GM18517 (cell line): ENCODE measurements at regions not wholly inside any gene's neighbourhood (a gene's known extent, or its start where the extent isn't known, plus 50 kb on each side); places are given as distances from the start of the nearest gene placed in this dataset.
A peak's percentile ranks its signal among the peaks of the same experiment; 100 is the strongest.

Source experiments
- ATAC-seq: cut with Tn5 transposase; IDR thresholded peaks from one replicate; pipeline ENCODE4 v1.9.1; 2021; ENCODE audit warnings: mild to moderate bottlenecking, moderate library complexity; ENCODE audit not compliant: unreplicated experiment

DNA sequence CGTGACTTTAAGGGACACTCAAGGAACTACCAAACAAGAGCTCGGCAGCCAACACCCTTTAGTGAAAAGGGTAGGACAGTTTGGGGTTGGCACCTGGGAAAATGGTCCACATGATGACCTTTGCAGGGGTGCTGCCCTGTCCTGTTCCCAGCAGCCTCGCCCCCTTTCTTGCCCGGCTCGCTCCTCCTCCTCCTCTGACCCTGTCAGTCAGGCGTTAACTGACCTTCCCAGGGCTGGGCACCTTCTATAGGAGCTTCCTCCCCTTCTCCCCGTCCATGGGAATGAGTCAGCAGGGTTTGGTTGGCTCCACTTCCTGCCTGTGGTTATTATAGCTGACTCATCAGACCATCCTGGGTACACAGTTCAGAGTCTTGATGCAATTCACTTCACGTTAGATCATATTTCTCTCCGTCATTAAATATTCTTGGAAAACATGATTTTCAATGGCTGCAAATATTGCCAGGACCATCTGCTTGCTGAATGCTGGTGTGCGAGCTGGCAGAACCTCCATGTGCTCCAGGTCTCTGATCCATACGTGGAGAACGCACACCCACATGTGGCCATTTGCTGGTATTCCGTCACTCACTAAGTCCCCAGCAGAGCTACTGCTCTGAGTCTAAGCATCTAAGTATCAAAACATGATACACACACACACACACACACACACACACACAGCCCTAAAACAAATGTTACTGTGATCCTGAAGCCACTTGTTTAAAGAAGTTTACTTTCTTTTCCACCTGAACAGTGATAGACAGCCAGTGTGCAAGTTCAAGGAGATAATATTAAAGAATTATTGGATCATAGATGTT, 185.0 kb downstream of the ANAPC1 start:
- ATAC-seq = no peak

DNA sequence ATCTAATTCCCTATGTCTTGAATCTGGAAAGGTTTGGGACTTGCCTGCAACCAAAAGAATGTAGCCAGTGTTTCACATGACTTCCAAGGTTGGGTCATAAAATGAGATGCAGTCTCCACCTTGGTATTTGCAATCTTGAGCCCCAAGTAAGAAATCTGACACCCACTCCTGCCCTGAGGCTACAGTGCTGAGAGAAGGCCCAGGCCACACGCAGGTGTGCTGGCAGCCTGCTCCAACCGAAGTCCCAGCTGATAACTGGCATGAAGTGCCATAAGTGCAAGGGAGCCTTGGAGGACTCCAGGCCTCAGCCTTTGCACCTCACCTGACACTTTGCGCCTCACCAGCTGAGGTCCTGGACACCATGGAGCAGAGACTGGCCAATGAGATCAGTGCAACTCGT, 182.7 kb downstream of the ANAPC1 start:
- no peak for ATAC-seq

DNA sequence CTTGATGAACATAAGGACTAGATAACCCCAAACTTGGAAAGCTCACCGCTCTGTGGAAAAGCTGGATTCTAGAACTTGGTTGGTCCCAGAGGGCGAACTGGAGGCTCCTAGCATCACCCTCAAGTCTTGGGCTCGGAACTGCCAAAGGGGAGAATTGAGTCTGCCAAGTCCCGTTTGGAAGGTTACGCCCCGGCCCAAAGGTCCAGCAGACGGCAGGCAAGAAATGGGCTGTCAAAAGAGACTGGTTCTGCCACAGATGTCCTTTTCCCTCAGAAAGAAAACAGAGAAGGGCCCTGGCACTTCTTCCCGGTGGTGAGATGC, 182.2 kb downstream of the ANAPC1 start:
- no peak for ATAC-seq

DNA sequence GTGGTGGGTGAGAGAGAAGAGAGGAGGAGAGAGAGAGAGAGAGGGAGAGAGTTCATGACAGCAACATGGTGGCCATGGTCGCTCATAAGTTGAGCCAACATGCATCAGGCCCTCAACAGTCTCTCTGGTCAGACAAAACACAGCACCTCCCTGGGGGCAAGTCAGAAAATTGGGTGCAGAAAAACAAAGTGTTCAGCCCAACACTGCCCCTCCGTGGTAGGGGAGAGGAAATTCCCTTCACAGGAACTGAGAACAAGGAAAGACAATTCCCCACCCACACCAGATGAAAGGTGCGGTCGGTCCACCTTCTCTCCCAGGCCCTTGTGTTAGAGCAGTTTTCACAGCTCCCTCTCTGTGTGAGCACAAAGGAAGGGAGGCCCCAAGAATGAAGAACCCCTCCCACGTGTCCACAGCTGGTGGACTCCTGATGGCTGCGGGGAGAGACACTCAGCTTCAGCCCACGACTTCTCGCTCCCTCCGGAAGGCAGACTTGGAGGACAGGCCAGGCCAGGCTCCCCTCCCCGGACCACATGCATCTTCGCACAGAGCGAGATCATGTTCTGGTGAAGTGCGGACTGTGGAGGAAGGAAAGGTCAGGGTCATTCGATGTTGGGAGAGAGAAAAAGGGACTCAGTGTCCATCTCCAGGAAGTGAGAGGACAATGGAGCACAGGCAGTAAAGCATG, 181.7 kb downstream of the ANAPC1 start:
- ATAC-seq = no peak

DNA sequence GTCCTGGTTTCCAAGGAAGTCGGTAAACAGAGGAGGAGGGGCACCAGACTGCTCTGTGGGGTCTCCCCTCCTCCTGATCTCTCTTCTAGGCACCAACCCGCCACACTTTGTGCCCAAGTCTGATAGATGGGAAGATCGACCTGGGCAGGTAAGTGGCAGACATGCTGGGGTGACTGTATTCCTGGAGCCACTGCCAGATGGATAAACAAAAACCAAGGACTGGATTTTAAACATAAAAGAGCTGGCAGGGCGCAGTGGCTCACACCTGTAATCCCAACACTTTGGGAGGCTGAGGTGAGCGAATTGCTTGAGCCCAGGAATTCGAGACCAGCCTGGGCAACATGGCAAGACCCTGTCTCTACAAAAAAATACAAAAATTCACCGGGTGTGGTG, 181.2 kb downstream of the ANAPC1 start:
- ATAC-seq = no peak

DNA sequence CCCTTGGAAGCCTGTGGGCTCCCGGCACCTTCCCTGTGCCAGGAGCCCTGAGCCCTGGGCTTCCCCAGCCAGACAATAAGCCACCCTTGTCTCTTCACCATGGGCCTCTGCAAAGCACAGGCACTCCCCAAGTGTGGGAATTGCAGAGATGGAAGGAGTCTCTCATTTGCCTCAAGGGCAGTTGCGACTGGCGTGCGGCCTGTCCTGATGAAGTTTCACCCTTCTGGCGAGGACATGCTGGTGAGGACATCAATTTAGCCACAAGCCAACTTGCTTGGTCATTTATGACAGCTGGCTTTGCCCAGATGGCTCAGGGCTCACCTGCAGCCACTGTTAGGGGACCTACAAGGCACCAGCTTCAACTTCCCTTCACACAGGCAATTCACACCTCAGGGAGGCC, 180.2 kb downstream of the ANAPC1 start:
- no peak for ATAC-seq

DNA sequence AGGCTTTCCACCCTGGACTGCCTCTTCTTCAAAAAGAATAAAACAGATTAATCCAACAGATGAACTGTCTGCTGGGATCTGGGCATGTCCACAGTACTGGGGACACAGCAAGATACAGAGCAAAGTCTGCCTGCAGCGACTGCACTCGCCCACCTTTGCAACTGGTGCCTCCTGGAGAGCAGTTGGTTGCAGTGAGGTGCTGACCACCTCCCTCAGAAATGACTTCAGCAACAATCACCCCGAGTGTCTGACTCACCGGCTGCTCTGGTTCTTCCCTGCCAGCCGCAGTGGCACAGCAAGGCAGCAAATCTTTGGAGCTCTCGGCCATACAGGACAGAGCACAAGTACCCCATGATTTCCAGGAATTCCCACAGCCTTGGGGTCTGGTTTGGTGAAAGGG, 179.7 kb downstream of the ANAPC1 start:
- ATAC-seq = no peak

DNA sequence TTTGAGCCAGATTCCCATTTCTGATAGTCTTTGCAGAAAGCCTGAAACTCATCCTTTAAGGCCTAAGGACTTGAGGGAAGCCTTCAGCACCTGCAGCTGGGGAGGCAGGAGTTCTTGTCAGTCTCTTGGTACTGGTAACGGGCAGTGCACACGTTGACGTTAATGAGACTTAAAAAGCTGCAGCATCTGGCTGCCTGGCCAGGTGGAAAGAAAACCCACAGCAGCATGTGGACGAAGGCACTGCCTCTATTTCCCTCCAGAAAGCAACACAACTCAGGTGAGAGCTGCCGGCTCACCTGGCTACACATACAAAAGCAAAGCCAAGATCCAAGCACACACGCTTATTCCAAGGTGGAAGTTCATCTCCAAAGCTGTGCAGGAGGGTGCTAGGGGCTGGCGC, 178.8 kb downstream of the ANAPC1 start:
- no peak for ATAC-seq

DNA sequence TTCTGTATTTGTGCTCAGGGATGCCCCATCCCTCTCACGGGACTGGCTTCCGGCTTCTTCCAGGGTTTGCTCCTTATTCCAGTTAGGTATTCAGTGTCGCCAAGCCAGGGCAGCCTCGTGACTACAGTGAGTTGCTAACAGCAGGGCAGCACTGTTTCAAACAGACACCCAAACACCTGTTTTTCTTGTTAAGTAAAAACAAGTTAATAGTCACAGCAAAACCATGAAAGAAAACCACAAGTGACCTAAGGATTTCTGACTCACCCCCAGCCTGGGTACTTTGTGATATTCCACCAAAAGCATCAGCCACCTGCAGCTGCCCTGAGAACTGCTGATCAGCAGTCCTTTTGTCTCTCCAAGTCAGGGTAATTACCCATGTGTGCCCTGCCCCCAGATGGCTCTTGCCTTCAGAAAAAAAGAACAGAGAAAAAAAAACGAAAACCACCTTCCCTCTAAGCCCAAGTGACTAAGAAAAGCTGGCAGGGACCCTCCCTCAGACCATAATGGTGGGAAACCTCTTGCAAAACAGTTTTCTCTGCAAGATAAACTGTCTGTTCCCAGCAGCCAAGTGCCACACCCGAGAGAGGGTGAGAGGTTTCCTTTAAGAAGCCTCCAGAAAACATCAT, 178.2 kb downstream of the ANAPC1 start:
- ATAC-seq = peak; percentile 90

DNA sequence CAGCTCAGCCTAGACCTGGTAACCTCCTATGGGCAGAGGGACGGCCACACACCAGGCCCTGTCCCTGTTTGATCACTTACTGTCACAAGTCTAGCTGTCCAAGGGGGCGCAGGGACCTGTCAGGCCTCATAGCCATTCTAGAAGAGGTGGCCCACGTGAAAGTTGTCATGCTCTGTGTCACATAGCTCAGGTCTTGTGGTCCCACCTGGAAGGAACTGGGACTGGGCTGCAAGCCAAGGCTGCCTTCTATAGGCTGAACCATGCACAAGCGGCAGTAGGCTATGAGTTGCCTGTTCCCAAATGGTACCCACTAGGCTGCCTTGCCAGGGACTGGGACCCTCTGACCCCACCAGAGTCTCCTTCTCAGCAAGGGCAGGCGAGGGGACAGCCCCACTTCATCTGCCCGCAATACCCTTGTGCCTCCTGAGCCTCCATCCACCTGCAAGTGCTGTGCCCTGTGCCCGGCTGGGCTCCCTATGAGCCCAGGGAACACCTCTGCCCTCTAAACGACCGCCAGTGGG, 177.5 kb downstream of the ANAPC1 start:
- no peak for ATAC-seq

DNA sequence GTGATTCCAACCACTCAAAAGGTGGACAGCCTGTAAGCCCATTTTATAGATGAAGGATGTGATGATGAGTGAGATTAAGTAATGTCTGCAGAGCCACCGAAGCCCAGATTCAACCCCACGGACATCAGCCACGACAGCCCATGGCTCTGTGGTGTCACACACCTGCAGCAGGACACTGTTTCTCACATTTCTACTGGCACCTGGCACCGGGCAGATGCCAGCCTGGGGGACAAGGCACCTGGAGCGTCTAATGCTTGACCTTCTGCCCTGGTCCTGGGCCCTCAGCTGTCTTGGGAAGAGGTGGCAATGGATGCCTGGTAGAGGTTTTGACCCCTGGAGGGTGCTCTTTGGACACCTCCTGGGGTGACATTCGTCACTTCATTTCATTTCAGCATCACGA, 176.3 kb downstream of the ANAPC1 start:
- ATAC-seq = no peak

DNA sequence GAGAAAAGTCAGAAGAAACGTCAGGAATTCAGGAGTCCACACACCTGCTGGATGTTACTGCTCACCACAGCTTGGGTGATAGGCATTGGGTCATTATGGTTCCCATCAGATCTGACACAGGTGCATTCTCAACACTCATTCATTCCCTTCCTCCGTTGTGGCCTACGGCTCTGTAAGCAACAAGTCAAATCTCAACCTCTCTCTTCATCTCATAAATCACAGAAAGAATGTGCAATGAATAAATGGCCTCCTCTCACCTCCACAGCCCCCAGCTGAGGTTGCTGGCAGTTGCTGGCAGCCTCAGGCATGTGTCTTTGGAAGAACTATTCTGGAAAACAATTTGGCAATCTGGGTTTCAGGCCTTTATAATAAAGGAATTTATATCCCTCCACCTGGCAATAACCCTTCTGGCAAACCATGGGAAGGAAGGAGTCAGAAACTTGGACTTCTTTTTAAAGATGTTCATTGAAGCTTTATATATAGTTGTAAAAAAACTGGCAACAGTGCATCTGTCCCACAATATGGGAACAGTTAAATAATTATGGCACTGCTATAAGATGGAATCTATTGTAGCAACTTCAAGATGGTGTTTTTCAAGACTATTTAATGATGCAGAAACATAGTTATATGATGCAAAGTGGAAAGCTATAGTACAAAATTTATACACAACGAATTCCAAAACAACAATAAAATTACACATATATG, 175.4 kb downstream of the ANAPC1 start:
- no peak for ATAC-seq

DNA sequence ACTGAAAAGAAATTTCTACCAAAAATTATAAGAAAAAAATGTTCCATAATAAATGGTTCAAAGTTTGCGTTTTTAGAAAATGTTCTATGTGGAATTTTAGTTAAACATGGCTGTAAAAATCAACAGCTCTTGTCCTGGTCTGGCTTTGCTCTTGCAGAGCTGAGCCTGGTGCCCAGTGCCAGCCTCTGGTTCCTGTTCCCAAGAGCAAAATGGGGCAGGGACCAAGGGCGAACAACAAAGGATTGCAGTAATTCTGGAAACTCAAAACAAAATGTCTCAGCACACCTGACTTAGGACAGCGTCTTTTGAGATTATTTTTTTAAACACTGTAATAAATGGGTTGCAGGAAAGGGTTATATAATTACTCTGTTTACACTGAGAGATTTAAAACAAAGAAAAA, 174.7 kb downstream of the ANAPC1 start:
- ATAC-seq = no peak

GRCh38 chr2:111710085-111710484, 173.9 kb downstream of the ANAPC1 start:
- no peak for ATAC-seq

- ATAC-seq = no peak
Measured at GRCh38 chr2:111710613-111711012, 173.4 kb downstream of the ANAPC1 start.

- ATAC-seq = no peak
Measured at GRCh38 chr2:111711270-111711669, 172.7 kb downstream of the ANAPC1 start.

DNA sequence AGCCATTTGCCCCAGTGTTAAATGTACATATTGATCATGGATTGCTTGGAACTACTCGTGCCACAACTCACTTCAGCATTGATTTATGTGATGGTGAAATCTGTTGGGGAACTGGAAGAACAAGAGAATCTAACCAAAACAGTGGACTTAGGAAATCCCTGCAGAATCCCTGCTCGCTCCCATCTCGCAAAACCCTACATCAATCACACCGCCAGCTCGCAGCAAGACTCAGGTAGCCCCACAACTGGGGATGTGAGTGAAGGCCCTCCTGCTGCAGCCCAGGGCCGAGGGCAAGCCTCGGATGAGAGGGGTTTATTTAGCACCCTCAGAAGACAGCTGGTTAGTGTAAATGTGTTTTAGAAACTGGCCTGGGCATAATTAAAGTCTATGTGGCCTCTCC, 171.6 kb downstream of the ANAPC1 start:
- no peak for ATAC-seq

DNA sequence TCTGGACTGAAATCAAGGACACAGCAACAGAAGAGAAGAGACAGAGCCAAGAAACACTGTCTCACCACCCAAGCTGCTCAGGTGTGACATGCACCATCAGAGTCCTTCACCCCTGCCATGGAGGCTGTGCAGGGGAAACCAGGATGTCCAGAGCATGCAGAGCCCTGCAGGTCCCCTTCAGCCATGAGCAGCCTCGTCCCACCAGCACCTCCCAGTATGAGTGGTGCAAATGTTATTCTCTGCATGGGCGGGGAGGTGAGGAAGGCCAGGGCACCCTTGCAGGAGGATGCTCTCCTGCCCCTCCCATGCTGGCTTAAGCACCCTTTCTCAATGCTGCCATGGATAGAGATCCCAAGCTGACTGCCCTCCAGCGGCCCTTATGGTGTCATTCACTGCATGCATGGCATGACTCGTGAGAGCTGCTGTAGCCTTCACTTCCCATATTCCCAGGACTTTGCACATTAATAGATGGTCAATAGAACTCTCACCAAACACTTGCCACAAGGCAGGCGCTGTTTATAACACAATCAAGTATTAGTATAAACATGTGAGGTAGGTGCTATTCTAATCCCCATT, 171.0 kb downstream of the ANAPC1 start:
- no peak for ATAC-seq

DNA sequence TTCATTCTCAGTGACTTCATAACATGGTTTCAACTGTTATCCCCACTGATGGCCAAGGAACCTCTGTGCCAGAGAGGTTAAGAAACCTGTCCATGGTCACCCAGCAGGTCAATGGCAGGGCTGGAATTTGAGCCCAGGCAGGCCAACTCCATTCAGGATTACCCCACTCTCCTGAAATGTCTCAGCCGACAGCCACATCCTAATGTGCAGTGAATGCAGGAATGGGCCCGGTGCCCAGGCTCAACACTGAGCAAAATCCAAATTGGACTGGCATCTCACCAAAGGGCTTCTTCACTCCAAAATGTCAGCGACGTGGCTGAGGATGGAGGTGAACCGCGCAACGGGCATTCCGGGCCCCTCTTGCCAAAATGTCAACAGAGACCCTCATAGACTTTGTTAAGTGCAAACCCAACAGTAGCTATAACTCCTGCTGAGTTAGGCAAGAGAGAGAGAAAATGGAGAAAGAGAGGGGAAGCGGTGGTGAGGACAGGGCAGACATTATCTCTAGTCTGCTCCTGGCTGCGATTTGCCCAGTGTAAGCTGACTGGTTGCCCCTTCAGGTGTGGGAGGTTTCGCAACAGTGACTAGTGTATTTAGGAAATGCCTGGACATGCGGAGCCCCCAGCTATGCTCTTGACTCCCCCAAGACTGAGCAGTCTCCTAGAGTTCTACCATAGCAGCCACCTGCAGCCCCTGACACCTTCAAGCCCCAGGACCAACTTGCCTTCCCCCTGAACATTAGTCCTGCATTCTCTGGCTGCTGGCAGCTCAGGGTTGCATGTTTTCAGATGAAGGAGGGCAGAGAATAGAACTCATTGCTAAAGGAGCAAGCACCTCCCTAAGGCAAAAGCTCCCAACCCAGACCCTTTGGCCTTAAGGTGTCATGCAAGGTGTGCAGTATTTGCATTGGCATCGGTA, 167.7 kb downstream of the ANAPC1 start:
- ATAC-seq = no peak
